ENCODE measurements at regions not wholly inside any gene's neighbourhood (a gene's known extent, or its start where the extent isn't known, plus 50 kb on each side); places are given as distances from the start of the nearest gene placed in this dataset.

DNA sequence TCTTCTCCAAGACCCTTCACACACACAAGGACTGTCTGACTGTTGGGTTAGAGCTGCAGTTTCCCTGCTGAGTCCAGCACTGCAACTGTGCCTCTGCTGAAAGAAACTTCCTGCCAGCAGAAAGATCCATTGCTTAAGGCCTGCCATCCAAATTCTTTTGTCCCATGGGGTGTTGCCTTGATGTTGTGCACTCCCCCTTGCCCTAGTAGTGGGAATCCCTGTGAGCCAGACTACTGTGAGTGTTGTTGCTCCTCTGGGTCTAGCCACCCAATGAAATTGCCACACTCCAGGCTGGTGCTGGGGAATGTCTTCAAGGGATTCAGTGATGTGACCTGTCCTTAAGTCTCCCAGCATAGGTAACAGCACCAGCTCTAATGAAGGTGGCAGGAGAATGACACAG is 166.6 kb upstream of the PDE3A start (continued):
- TF ChIP-seq PRDM15 (CRISPR knock-in tag; IDR thresholded peaks at IDR 0.05): no peak
- TF ChIP-seq, protein P1, sequence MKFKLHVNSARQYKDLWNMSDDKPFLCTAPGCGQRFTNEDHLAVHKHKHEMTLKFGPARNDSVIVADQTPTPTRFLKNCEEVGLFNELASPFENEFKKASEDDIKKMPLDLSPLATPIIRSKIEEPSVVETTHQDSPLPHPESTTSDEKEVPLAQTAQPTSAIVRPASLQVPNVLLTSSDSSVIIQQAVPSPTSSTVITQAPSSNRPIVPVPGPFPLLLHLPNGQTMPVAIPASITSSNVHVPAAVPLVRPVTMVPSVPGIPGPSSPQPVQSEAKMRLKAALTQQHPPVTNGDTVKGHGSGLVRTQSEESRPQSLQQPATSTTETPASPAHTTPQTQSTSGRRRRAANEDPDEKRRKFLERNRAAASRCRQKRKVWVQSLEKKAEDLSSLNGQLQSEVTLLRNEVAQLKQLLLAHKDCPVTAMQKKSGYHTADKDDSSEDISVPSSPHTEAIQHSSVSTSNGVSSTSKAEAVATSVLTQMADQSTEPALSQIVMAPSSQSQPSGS (CRISPR knock-in tag; IDR thresholded peaks at IDR 0.05; ENCODE audit: borderline replicate concordance, low read depth): no peak
- no peak for TF ChIP-seq SMAD3 (CRISPR knock-in tag; IDR thresholded peaks at IDR 0.05; ENCODE audit: borderline replicate concordance)
- TF ChIP-seq NFE2L1 (CRISPR knock-in tag; IDR thresholded peaks at IDR 0.05): no peak
- TF ChIP-seq, protein P2, sequence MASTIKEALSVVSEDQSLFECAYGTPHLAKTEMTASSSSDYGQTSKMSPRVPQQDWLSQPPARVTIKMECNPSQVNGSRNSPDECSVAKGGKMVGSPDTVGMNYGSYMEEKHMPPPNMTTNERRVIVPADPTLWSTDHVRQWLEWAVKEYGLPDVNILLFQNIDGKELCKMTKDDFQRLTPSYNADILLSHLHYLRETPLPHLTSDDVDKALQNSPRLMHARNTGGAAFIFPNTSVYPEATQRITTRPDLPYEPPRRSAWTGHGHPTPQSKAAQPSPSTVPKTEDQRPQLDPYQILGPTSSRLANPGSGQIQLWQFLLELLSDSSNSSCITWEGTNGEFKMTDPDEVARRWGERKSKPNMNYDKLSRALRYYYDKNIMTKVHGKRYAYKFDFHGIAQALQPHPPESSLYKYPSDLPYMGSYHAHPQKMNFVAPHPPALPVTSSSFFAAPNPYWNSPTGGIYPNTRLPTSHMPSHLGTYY (CRISPR knock-in tag; IDR thresholded peaks at IDR 0.05): no peak
- TF ChIP-seq TEAD4 (CRISPR knock-in tag; IDR thresholded peaks at IDR 0.05): no peak
- TF ChIP-seq TCF7 (CRISPR knock-in tag; IDR thresholded peaks at IDR 0.05; ENCODE audit: low read depth): no peak

GRCh38 chr12:20205854-20206253 is 162.5 kb upstream of the PDE3A start:
- POLR2A ChIA-PET: no interaction called here
- Mint-ChIP-seq H3K4me3 (no peak overlapping the region), H3K27ac (no peak overlapping the region), H3K36me3 (no peaks in the 10 kb centered on the region), H3K9me3 (peaks cover 9% of the 10 kb centered on the region), H3K4me1 (peaks cover 5% of the 10 kb centered on the region; the same call in 1 of the 2 replicates), H3K27me3 (ENCODE audit: low read depth) (no peaks in the 10 kb centered on the region)
- DNase-seq (ENCODE audit: low spot score): no peak
- CTCF ChIA-PET: interaction anchor here (0.5 kb wide), 1 partner anchor 430 kb away, joined by 4 read pairs; no protein-coding TSS in a partner anchor
- no peak for ATAC-seq
- TF ChIP-seq TEAD4 (CRISPR knock-in tag; IDR thresholded peaks at IDR 0.05) (no peak), AFF4 (CRISPR knock-in tag; IDR thresholded peaks at IDR 0.05; ENCODE audit: borderline replicate concordance) (no peak), ZNF232 (CRISPR knock-in tag; IDR thresholded peaks at IDR 0.05) (no peak), CREM (CRISPR knock-in tag; IDR thresholded peaks at IDR 0.05) (no peak), HMGA2 (CRISPR knock-in tag; IDR thresholded peaks at IDR 0.05) (no peak), FOXP4 (CRISPR knock-in tag; IDR thresholded peaks at IDR 0.05) (no peak), TCF7 (CRISPR knock-in tag; IDR thresholded peaks at IDR 0.05; ENCODE audit: low read depth) (no peak), NR2C2 (CRISPR knock-in tag; IDR thresholded peaks at IDR 0.05) (no peak), GRHL2 (CRISPR knock-in tag; IDR thresholded peaks at IDR 0.05; ENCODE audit: insufficient replicate concordance, severe bottlenecking) (no peak)
- TF ChIP-seq, protein P3, sequence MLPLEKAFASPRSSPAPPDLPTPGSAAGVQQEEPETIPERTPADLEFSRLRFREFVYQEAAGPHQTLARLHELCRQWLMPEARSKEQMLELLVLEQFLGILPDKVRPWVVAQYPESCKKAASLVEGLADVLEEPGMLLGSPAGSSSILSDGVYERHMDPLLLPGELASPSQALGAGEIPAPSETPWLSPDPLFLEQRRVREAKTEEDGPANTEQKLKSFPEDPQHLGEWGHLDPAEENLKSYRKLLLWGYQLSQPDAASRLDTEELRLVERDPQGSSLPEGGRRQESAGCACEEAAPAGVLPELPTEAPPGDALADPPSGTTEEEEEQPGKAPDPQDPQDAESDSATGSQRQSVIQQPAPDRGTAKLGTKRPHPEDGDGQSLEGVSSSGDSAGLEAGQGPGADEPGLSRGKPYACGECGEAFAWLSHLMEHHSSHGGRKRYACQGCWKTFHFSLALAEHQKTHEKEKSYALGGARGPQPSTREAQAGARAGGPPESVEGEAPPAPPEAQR (CRISPR knock-in tag; IDR thresholded peaks at IDR 0.05): no peak
- TF ChIP-seq, protein P4, sequence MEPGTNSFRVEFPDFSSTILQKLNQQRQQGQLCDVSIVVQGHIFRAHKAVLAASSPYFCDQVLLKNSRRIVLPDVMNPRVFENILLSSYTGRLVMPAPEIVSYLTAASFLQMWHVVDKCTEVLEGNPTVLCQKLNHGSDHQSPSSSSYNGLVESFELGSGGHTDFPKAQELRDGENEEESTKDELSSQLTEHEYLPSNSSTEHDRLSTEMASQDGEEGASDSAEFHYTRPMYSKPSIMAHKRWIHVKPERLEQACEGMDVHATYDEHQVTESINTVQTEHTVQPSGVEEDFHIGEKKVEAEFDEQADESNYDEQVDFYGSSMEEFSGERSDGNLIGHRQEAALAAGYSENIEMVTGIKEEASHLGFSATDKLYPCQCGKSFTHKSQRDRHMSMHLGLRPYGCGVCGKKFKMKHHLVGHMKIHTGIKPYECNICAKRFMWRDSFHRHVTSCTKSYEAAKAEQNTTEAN (CRISPR knock-in tag; IDR thresholded peaks at IDR 0.05): no peak
- TF ChIP-seq, protein P2 (CRISPR knock-in tag; IDR thresholded peaks at IDR 0.05): no peak
- TF ChIP-seq, protein P5, sequence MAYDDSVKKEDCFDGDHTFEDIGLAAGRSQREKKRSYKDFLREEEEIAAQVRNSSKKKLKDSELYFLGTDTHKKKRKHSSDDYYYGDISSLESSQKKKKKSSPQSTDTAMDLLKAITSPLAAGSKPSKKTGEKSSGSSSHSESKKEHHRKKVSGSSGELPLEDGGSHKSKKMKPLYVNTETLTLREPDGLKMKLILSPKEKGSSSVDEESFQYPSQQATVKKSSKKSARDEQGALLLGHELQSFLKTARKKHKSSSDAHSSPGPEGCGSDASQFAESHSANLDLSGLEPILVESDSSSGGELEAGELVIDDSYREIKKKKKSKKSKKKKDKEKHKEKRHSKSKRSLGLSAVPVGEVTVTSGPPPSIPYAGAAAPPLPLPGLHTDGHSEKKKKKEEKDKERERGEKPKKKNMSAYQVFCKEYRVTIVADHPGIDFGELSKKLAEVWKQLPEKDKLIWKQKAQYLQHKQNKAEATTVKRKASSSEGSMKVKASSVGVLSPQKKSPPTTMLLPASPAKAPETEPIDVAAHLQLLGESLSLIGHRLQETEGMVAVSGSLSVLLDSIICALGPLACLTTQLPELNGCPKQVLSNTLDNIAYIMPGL (CRISPR knock-in tag; IDR thresholded peaks at IDR 0.05): no peak
